ENCODE measurements at regions not wholly inside any gene's neighbourhood (a gene's known extent, or its start where the extent isn't known, plus 50 kb on each side); places are given as distances from the start of the nearest gene placed in this dataset.

GRCh38 chr10:104579136-104579535 is 62.0 kb upstream of the SORCS3 start:
- peaks cover 7% of the 10 kb centered on the region for H3K36me3 Mint-ChIP-seq (ENCODE audit: low read depth)
- H3K27me3 Mint-ChIP-seq, result peaks cover 57% of the 10 kb centered on the region
- peak overlapping the region; percentile 45 for H3K4me3 Mint-ChIP-seq
- DNase-seq (no peak), ATAC-seq (no peak)
- peaks cover 8% of the 10 kb centered on the region for H3K4me1 Mint-ChIP-seq
- no peaks in the 10 kb centered on the region for H3K9me3 ChIP-seq (ENCODE audit: control insufficient read depth, low read length, poor library complexity, severe bottlenecking)
- no peak overlapping the region for H3K27ac Mint-ChIP-seq

- peaks cover 7% of the 10 kb centered on the region for H3K36me3 Mint-ChIP-seq (ENCODE audit: low read depth)
- H3K27me3 Mint-ChIP-seq, result peaks cover 53% of the 10 kb centered on the region
- no peaks in the 10 kb centered on the region for H3K9me3 ChIP-seq (ENCODE audit: control insufficient read depth, low read length, poor library complexity, severe bottlenecking)
- no peak for DNase-seq
- H3K27ac Mint-ChIP-seq, result no peak overlapping the region
- H3K4me1 Mint-ChIP-seq, result peaks cover 8% of the 10 kb centered on the region
- no peak overlapping the region for H3K4me3 Mint-ChIP-seq
- no peak for ATAC-seq
These were observed 60.8 kb upstream of the SORCS3 start for GRCh38 chr10:104580321-104580720.

DNA sequence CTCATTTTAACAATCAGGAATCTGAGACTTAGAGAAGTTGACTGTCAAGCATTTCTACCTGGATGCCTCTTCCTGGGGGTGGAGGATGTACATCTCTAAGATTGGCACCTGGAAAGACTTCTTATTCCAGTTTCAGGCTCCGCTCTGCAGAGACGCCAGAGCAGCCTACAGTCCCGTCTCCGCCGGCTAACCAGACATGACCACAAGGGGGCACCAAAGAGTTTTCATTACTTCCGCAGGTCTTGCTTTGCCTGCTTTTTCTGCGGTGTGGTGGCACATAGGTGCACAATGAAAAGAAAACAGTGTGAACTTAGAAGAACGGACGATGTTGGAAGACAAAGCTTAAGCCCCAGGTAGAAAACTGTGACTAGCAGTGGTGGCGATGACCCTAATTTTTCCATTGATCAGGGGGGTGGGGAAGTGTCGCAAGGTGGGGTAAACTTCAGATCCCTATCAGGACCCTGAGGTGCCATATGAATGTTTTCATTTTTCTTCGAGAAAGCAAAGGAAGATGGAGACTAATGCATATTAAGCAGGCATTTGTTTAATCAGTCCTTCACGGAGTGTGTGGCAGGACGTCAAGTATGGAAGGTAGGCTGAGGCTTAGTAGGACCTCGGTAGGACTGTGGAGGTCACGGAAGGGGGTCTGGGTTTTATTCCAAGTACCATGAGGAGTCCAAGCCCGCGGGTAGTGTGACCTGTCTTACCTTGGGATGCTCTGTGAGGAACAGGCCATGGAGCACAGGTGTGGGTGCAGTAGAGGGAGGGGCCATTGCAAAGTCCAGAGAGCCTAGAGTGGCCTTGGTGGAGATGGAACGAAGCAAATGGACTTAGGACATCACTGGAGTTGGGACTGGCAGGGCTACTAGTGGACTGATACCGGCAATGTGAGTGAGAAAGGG is 60.1 kb upstream of the SORCS3 start:
- Mint-ChIP-seq H3K36me3 (ENCODE audit: low read depth) (peaks cover 7% of the 10 kb centered on the region), H3K27ac (no peak overlapping the region), H3K27me3 (peaks cover 46% of the 10 kb centered on the region)

GRCh38 chr10:104581884-104582601 is 59.0 kb upstream of the SORCS3 start:
- peaks cover 18% of the 10 kb centered on the region for H3K4me1 Mint-ChIP-seq
- ATAC-seq (no peak), DNase-seq (no peak)
- H3K27me3 Mint-ChIP-seq, result peaks cover 46% of the 10 kb centered on the region
- no peak overlapping the region for H3K4me3 Mint-ChIP-seq
- H3K9me3 ChIP-seq (ENCODE audit: control insufficient read depth, low read length, poor library complexity, severe bottlenecking), result no peaks in the 10 kb centered on the region
- peaks cover 7% of the 10 kb centered on the region for H3K36me3 Mint-ChIP-seq (ENCODE audit: low read depth)
- H3K27ac Mint-ChIP-seq, result no peak overlapping the region

More for the DNA sequence above, 60.1 kb upstream of the SORCS3 start:
- DNase-seq (peak; percentile 35 to 60 (median 40)), ATAC-seq (peak; percentile 77)
- Mint-ChIP-seq H3K4me1 (peaks cover 11% of the 10 kb centered on the region), H3K4me3 (no peak overlapping the region)
- no peaks in the 10 kb centered on the region for H3K9me3 ChIP-seq (ENCODE audit: control insufficient read depth, low read length, poor library complexity, severe bottlenecking)

DNA sequence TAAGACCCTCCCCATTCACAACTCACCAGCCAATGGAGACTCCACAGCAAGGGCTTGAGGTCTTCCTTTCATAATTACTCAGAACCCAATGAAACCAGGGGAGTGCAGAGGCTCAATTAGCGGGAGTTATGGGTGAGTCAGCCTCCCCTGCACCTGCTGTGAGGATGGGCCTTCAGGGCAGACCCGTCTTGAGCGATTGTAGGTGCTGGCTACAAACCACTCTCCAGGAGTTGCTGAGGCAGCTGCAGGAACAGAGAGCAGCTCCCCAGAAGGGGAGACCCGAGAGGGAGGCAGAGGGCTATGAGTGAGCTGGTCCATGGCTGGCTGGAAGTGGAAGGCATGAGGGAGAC is 58.5 kb upstream of the SORCS3 start:
- DNase-seq (no peak), ATAC-seq (no peak)
- Mint-ChIP-seq H3K36me3 (ENCODE audit: low read depth) (peaks cover 7% of the 10 kb centered on the region), H3K4me1 (peaks cover 21% of the 10 kb centered on the region), H3K27me3 (peaks cover 46% of the 10 kb centered on the region), H3K4me3 (no peak overlapping the region), H3K27ac (no peak overlapping the region)
- no peaks in the 10 kb centered on the region for H3K9me3 ChIP-seq (ENCODE audit: control insufficient read depth, low read length, poor library complexity, severe bottlenecking)

- no peak for DNase-seq
- peaks cover 23% of the 10 kb centered on the region for H3K4me1 Mint-ChIP-seq
- peaks cover 42% of the 10 kb centered on the region for H3K27me3 Mint-ChIP-seq
- ATAC-seq, result no peak
- peaks cover 7% of the 10 kb centered on the region for H3K36me3 Mint-ChIP-seq (ENCODE audit: low read depth)
- H3K4me3 Mint-ChIP-seq, result no peak overlapping the region
- H3K9me3 ChIP-seq (ENCODE audit: control insufficient read depth, low read length, poor library complexity, severe bottlenecking), result no peaks in the 10 kb centered on the region
- no peak overlapping the region for H3K27ac Mint-ChIP-seq
These were observed 58.1 kb upstream of the SORCS3 start for GRCh38 chr10:104582966-104583365.

DNA sequence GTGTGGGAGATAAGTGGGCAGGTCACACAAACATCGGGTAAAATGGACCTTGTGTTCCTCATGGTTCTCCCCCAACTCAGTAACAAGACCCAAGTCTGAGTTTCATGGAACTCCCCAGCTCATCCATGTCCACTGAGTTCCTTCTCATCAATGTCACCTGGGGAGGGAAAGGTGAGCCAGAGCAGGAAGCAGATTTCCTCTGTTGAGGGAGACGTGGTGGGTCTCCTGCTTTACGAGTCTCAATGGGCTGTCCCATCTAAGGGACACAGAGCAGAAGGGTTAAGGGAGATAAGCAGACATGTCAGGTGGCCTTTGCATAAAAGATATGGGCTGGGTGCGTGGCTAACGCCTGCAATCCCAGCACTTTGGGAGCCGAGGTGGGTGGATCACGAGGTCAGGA is 56.5 kb upstream of the SORCS3 start:
- Mint-ChIP-seq H3K4me1 (peaks cover 23% of the 10 kb centered on the region), H3K36me3 (ENCODE audit: low read depth) (peaks cover 7% of the 10 kb centered on the region), H3K27me3 (peaks cover 37% of the 10 kb centered on the region), H3K4me3 (no peak overlapping the region), H3K27ac (no peak overlapping the region)
- DNase-seq (no peak), ATAC-seq (no peak)
- H3K9me3 ChIP-seq (ENCODE audit: control insufficient read depth, low read length, poor library complexity, severe bottlenecking), result no peaks in the 10 kb centered on the region

DNA sequence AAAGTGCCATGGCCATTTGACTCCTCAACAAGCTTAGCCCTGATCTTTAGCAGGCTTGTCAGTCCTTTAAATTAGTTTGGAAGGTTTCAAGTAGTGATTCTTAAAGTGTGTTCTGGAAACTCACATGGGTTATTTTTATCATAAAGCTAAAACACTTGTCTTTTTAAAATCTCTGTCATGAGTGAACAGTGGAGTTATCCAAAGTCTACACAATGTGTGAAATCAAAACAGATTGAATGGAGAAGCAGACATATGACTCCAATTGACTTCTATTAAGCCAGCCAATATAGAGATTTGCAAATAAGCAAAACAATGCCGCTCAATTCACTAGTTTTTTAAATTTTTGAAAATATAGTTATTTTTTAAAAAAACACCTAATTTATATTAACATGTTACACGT is 53.3 kb upstream of the SORCS3 start:
- DNase-seq, result no peak
- H3K4me1 Mint-ChIP-seq, result peaks cover 17% of the 10 kb centered on the region
- H3K27ac Mint-ChIP-seq, result no peak overlapping the region
- peaks cover 24% of the 10 kb centered on the region for H3K27me3 Mint-ChIP-seq
- H3K36me3 Mint-ChIP-seq (ENCODE audit: low read depth), result no peaks in the 10 kb centered on the region
- no peaks in the 10 kb centered on the region for H3K9me3 ChIP-seq (ENCODE audit: control insufficient read depth, low read length, poor library complexity, severe bottlenecking)
- H3K4me3 Mint-ChIP-seq, result no peak overlapping the region
- ATAC-seq, result no peak

DNA sequence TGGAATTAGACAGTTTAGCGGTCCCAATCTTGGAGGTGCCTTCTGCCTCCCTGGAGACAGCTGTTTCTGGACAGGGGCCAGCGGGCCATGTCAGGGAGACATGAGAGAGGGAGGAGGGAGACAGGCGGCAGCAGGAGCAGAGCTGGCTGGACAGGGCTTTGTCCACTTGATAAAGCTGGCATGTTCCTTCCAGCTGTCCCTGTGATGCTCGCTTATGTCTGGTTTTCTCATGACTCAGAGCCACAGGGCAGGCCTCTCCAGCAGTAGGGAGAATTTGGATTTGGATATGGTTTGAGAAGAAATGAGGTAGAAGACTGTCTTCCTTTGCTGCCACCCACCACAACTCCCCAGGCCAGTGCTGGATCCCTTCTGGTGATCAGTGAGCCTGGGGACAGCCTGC is 51.7 kb upstream of the SORCS3 start:
- Mint-ChIP-seq H3K27ac (no peak overlapping the region), H3K36me3 (ENCODE audit: low read depth) (no peaks in the 10 kb centered on the region), H3K4me1 (peaks cover 17% of the 10 kb centered on the region), H3K4me3 (no peak overlapping the region), H3K27me3 (peaks cover 37% of the 10 kb centered on the region)
- no peaks in the 10 kb centered on the region for H3K9me3 ChIP-seq (ENCODE audit: control insufficient read depth, low read length, poor library complexity, severe bottlenecking)
- ATAC-seq (no peak), DNase-seq (no peak)

GRCh38 chr10:104589871-104590270 is 51.2 kb upstream of the SORCS3 start:
- Mint-ChIP-seq H3K4me1 (peaks cover 17% of the 10 kb centered on the region), H3K4me3 (no peak overlapping the region), H3K27me3 (peaks cover 42% of the 10 kb centered on the region), H3K36me3 (ENCODE audit: low read depth) (no peaks in the 10 kb centered on the region), H3K27ac (no peak overlapping the region)
- no peak for DNase-seq
- no peak for ATAC-seq
- no peaks in the 10 kb centered on the region for H3K9me3 ChIP-seq (ENCODE audit: control insufficient read depth, low read length, poor library complexity, severe bottlenecking)

All from T-helper 17 cell (primary cell).